IPS-18a (cell line): ENCODE measurements at regions not wholly inside any gene's neighbourhood (a gene's known extent, or its start where the extent isn't known, plus 50 kb on each side); places are given as distances from the start of the nearest gene placed in this dataset.

Experiments
- H3K27ac ChIP-seq: one replicate; pipeline ENCODE4 v1.5.1; 2013; ENCODE audit warnings: low read length
- H3K27me3 ChIP-seq: one replicate; pipeline ENCODE4 v1.6.1; 2013; ENCODE audit warnings: mild to moderate bottlenecking, low read length; ENCODE audit not compliant: control insufficient read depth, insufficient read depth
- H3K36me3 ChIP-seq: one replicate; pipeline ENCODE4 v1.6.1; 2013; ENCODE audit warnings: low read depth, low read length; ENCODE audit not compliant: control insufficient read depth
- H3K4me1 ChIP-seq: one replicate; pipeline ENCODE4 v1.6.1; 2013; ENCODE audit warnings: low read depth, low read length; ENCODE audit not compliant: control insufficient read depth
- H3K4me3 ChIP-seq: one replicate; pipeline ENCODE4 v1.5.1; 2013; ENCODE audit warnings: low read length
- H3K9ac ChIP-seq: one replicate; pipeline ENCODE4 v1.6.1; 2013; ENCODE audit warnings: mild to moderate bottlenecking, low read length, moderate library complexity
- H3K9me3 ChIP-seq: one replicate; pipeline ENCODE4 v1.6.1; 2013; ENCODE audit warnings: low read depth, low read length; ENCODE audit not compliant: control insufficient read depth

DNA sequence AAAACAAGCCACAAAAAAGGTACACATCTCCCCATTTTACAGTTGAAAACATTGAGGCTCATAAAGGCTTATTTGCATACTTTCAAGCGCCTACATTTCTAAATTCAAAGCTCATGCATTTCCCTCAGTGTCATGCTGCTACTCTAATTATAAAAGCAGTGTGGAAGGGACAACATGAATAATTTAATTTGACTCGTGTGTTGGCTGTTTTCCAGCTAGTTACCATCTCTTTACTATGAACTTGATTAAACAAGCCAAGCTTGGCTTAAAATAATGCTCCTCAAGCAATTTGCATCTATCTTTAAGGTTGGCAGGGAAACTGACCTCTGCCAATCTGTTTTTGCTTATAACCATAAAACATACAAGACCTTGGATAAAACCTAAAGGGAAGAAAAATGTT is 252.5 kb upstream of the NEIL3 start:
- Histone ChIP-seq H3K4me1 (no peaks in the 10 kb centered on the region), H3K27me3 (no peaks in the 10 kb centered on the region), H3K36me3 (no peaks in the 10 kb centered on the region), H3K4me3 (no peak overlapping the region), H3K9me3 (no peaks in the 10 kb centered on the region), H3K9ac (no peak overlapping the region), H3K27ac (no peak overlapping the region)

GRCh38 chr4:177064116-177064515 is 245.6 kb upstream of the NEIL3 start:
- no peaks in the 10 kb centered on the region for H3K36me3 ChIP-seq
- peaks cover 4% of the 10 kb centered on the region for H3K4me1 ChIP-seq
- no peaks in the 10 kb centered on the region for H3K27me3 ChIP-seq

GRCh38 chr4:177064729-177065394 is 244.8 kb upstream of the NEIL3 start:
- Histone ChIP-seq H3K27ac (no peak overlapping the region), H3K9me3 (no peaks in the 10 kb centered on the region), H3K4me3 (no peak overlapping the region), H3K4me1 (peaks cover 4% of the 10 kb centered on the region), H3K9ac (no peak overlapping the region), H3K27me3 (no peaks in the 10 kb centered on the region), H3K36me3 (no peaks in the 10 kb centered on the region)

More at GRCh38 chr4:177064116-177064515, 245.6 kb upstream of the NEIL3 start:
- no peak overlapping the region for H3K27ac ChIP-seq
- no peak overlapping the region for H3K4me3 ChIP-seq
- no peaks in the 10 kb centered on the region for H3K9me3 ChIP-seq
- H3K9ac ChIP-seq, result no peak overlapping the region

DNA sequence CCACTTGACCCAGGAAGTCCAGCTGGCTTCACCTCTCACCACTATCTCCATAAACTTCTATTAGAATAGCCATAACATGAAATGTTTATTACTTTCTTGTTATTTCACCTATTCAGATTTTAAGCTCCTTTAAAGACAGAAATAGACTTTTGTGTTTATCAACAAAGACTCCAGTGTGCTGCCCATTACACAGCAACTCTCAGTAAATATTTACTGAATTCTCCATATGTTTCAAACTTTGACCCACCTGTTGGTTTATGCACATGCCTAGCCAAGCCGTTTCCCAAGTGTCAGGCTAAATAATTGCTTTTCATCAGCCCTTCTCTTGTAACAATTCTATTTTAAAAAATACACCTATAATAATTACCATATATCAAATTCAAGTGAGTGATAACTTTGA is 242.9 kb upstream of the NEIL3 start:
- Histone ChIP-seq H3K9ac (no peak overlapping the region), H3K36me3 (no peaks in the 10 kb centered on the region), H3K9me3 (no peaks in the 10 kb centered on the region), H3K4me1 (peaks cover 4% of the 10 kb centered on the region), H3K27ac (no peak overlapping the region), H3K27me3 (no peaks in the 10 kb centered on the region), H3K4me3 (no peak overlapping the region)

DNA sequence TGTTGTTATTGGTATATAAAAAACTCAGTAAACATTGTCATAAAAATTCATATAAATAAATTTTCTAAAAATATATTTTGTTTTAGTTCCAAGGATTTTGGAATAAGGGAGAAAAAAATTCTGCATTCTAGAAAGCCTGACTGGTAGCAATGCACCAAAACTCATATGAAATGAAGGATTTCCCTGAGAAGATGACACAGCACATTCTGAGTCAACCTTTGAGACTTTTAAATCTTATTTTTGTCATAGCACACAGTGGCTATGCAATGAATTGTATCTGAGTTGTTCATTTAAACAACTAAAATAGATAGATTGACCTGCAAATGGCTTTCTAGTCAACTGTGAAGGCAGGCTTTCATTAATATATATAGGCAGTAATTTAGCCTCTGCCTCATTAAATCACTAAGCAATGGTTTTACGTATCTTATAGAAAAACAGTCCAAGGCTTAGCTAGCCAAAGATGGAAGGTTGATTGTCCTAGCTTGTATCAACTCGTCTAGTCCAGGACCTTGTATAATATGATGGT is 239.1 kb upstream of the NEIL3 start:
- H3K27me3 ChIP-seq, result no peaks in the 10 kb centered on the region
- H3K4me1 ChIP-seq, result no peaks in the 10 kb centered on the region
- no peaks in the 10 kb centered on the region for H3K9me3 ChIP-seq
- no peak overlapping the region for H3K27ac ChIP-seq
- H3K9ac ChIP-seq, result no peak overlapping the region
- no peaks in the 10 kb centered on the region for H3K36me3 ChIP-seq
- no peak overlapping the region for H3K4me3 ChIP-seq

DNA sequence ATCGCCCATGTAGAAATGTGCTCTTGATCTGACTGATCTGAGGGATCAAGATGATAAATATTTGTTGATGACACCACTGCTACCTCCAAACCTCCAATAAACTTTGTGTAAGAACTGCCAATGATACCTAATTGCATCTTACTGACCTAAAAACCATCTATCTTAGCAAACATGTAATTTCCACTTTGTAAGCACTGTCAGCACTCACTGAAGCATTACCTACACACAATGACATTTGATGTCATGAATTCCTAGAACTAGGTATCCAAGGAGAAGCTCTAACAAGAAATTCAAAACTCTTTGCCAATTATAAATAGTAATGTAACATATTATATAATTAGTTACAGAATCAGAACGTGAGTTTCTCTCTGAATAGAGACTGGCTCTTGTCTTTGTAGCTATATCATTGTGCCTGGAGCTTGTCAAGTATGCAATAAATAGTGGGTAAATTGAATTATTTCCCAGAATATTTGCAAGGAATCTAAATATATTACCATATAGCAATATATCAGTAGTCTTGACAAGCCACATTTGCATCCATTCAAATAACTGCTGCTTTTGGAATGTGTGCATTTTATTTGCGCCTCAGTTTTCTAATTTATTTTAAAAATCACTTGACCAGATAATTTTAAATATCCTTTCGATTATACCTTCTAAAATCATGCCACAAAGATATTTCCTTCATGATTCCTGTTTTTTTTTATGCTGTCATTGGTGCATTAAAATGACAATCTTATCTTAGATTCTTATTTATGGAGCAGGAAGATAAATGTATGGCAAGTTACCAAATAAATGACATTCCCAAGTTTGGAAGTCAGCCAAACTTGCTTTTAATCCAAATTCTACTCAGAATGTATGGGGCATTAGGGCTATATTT is 232.3 kb upstream of the NEIL3 start:
- Histone ChIP-seq H3K27me3 (no peaks in the 10 kb centered on the region), H3K9ac (no peak overlapping the region), H3K4me3 (no peak overlapping the region), H3K9me3 (no peaks in the 10 kb centered on the region), H3K36me3 (no peaks in the 10 kb centered on the region), H3K4me1 (no peaks in the 10 kb centered on the region), H3K27ac (no peak overlapping the region)

DNA sequence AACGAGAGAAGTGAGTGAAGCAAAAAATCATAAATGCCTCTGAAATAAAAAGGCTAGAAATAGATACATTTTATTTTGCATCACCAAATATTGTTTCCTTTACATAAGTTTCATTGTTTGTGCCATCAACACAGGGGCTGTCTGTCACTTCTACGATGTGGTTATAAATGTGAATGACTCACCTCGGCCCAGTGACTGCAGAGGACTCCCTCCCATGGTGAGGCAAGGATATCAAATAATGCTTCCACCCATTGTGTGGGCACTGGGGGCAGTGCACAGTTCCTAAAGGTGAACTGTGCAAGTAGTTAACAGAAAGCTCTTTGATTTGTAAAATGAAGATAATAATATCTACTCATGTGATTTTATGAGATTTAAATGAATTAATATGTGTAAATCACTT is 230.3 kb upstream of the NEIL3 start:
- H3K9me3 ChIP-seq, result no peaks in the 10 kb centered on the region

DNA sequence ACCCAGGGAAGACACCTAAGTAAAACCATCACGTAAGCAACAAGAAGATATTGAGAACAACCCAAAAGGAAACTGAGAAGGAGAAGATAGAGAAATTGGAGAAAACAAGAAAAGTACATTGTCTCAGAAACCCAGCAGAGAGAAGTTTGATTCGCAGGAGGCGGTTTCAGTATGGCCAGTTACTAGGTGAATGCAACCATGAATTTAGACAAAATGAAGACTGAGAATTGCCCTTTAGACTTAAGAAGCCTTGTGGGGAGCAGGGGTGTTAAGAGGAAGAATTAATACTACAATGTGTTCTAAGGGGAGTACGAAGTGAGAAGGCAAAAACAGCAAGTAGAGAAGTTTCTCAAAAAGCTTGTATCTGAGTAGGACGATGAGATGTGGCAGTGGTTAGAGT is 229.3 kb upstream of the NEIL3 start:
- Histone ChIP-seq H3K4me1 (peaks cover 4% of the 10 kb centered on the region), H3K9ac (no peak overlapping the region), H3K36me3 (no peaks in the 10 kb centered on the region), H3K4me3 (no peak overlapping the region), H3K27me3 (no peaks in the 10 kb centered on the region), H3K27ac (no peak overlapping the region), H3K9me3 (no peaks in the 10 kb centered on the region)

More for the DNA sequence above, 230.3 kb upstream of the NEIL3 start:
- Histone ChIP-seq H3K27me3 (no peaks in the 10 kb centered on the region), H3K4me1 (peaks cover 4% of the 10 kb centered on the region), H3K4me3 (no peak overlapping the region), H3K27ac (no peak overlapping the region), H3K36me3 (no peaks in the 10 kb centered on the region), H3K9ac (no peak overlapping the region)

GRCh38 chr4:177087060-177087459 is 222.6 kb upstream of the NEIL3 start:
- no peaks in the 10 kb centered on the region for H3K9me3 ChIP-seq
- H3K36me3 ChIP-seq, result no peaks in the 10 kb centered on the region
- no peak overlapping the region for H3K27ac ChIP-seq
- no peak overlapping the region for H3K4me3 ChIP-seq
- no peaks in the 10 kb centered on the region for H3K27me3 ChIP-seq
- H3K4me1 ChIP-seq, result peaks cover 4% of the 10 kb centered on the region
- no peak overlapping the region for H3K9ac ChIP-seq

DNA sequence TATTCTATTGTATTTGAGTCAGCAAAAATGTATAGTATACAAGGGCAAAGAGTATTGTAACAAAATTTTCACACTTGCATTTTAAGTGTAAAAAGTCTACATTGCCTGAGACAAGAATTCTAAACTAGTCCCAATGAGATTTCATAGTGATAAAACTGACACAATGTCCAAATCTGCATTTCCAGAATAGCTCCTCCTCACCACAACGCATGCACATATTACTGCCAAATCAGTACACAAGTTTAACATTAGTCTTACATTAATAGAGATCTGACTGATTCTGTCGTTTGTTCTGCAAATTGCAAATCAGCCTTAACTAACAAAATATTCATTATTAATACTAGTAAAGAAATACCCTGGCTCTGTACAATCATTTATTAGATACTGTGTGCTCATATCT is 222.2 kb upstream of the NEIL3 start:
- no peak overlapping the region for H3K4me3 ChIP-seq
- H3K27me3 ChIP-seq, result no peaks in the 10 kb centered on the region
- no peaks in the 10 kb centered on the region for H3K36me3 ChIP-seq
- H3K27ac ChIP-seq, result no peak overlapping the region
- peaks cover 4% of the 10 kb centered on the region for H3K4me1 ChIP-seq
- no peak overlapping the region for H3K9ac ChIP-seq
- H3K9me3 ChIP-seq, result no peaks in the 10 kb centered on the region

DNA sequence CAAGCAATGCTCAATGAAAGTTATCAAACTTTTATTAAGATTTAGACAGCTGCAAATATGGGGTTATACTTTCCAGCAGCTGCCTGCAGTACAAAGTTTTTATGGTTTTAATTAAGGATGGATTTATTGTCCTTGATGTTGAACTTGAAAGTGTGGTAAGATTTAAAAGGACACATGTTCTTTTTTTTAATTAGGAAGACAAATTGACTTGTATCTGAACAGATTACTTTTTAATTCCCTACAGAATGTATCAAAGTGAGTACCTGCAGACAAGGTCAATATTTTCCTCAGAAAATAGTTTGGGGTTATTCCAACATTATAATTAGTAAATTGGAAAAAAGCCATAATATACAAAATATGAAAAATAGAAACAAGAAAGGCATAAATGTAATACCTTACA is 218.2 kb upstream of the NEIL3 start:
- Histone ChIP-seq H3K9me3 (no peaks in the 10 kb centered on the region), H3K4me1 (no peaks in the 10 kb centered on the region), H3K36me3 (no peaks in the 10 kb centered on the region), H3K4me3 (no peak overlapping the region), H3K9ac (no peak overlapping the region), H3K27ac (no peak overlapping the region), H3K27me3 (no peaks in the 10 kb centered on the region)
